Endometrium (tissue), 2 donors: ENCODE measurements at regions not wholly inside any gene's neighbourhood (a gene's known extent, or its start where the extent isn't known, plus 50 kb on each side); places are given as distances from the start of the nearest gene placed in this dataset.
"Not testable (repeated sequence)": the region's sequence is repeated elsewhere in the genome, so short reads cannot be mapped to it uniquely, and the experiment has no call there.

Source experiments
- FAIRE-seq: peaks from 2 replicates; lab custom pipeline; 2012; peaks lifted over from hg19 to GRCh38; lab: Jason Lieb, UNC
- donor health status: control.
- donor health status: control.

DNA sequence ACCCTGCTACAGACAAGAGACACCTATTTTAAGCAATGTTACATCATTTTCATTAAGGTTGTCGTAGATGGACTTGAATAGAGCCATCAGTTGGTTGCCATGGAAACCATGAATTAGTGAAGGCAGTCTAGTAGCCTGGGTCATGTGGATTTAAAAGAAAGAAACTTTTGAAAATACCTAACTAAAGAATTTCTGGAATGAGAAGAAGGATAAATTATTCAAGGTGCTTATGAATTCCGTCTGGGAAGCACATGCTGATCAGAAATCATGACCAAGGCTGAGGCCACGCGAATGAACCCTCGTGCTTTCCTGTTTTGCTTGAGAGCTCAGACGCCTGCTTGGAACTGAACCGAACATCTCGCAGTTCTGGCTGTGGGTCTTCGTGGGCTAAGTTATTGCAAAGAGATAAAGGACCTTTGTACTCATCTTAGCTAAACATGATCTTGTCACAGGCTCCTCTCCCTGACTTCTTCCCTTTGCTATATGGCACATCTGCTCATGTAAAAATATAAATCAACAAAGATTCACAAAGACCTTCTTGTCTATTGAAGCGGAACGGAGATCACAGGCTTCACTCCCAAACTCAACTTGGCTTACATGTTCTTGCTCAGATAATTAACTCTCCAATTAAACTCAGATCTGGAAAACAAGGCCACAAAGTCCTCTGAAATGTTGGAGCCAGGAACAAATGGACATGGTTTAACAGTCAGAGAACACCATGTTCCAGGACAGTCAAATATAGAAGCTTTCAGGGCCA is 140.2 kb downstream of the NUFIP1 start:
- FAIRE-seq: no peak

DNA sequence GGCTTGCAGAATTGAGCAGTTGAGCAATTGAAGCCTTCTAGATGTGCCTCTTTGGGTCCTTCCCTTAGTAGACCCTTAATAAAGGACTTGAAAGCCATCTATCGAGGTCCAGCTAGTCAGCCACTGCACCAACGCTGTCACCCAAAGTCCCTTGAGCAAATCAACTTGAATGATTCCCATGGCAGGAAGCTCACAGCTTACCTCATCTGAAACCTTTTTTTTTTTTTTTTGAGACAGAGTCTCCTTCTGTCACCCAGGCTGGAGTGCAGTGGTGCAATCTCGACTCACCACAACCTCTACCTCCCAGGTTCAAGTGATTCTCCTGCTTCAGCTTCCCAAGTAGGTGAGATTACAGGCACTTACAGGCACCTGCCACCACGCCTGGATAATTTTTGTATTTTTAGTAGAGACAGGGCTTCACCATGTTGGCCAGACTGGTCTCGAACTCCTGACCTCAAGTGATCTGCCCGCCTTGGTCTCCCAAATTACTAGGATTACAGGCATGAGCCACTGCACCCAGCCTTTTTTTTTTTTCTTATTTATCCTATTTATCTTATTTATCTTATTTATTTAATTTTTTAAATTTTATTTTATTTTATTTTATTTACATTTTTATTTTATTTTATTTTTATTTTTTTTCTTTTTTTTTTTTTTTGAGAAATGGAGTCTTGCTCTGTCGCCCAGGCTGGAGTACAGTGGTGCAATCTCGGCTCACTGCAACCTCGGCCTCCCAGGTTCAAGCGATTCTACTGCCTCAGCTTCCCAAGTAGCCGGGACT is 143.8 kb downstream of the NUFIP1 start:
- not testable (repeated sequence) for FAIRE-seq

DNA sequence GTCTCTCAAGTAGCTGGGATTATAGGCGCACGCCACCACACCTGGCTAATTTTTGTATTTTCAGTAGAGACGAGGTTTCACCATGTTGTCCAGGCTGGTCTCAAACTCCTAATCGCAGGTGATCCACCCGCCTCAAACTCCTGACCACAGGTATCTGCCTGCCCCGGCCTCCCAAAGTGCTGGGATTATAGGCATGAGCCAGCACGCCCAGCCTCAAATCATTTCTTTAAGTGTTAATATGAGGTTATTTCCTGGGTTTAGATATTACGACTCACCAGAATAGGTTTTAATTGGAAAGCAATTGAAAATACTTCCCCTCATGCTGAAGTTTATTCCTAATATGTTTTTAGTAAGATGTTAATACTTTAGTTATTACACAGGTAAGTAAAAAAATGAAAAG is 144.5 kb downstream of the NUFIP1 start:
- FAIRE-seq: no peak

DNA sequence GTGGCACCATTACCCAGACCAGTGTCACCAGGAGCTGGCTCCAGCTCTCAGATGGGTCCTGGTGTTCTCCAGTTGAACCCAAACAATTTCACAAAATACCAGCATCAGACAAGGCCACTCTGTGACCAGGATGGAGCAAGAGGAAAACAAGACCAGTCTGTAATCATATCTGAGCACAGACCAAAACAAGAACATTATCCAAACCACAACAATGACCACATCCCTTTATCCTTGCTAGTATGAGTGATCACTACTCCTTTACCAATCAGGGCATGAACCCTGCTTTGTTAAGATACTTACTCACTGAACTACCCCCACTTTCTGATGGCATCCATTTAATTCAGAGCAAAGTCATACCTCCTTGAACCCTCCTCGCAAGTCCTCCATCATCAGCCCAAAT is 145.9 kb downstream of the NUFIP1 start:
- no peak for FAIRE-seq

DNA sequence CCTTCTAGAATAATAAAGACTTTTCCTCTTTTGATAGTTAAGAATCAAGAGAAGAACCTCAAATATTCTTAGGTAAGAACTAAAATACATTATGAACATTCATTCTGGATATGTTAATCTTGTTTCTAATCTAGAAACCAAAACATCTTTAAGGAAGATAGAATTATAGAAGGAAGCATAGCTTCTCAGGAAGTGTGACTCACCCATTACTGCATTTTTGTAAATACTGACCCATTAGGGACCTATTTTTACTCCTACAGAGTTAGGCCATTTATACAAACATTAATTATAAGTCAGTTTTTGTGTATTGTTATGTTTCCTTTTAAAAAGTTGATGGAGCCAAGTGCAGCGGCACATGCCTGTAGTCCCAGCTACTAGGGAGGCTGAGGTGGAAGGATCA is 147.1 kb downstream of the NUFIP1 start:
- no peak for FAIRE-seq

DNA sequence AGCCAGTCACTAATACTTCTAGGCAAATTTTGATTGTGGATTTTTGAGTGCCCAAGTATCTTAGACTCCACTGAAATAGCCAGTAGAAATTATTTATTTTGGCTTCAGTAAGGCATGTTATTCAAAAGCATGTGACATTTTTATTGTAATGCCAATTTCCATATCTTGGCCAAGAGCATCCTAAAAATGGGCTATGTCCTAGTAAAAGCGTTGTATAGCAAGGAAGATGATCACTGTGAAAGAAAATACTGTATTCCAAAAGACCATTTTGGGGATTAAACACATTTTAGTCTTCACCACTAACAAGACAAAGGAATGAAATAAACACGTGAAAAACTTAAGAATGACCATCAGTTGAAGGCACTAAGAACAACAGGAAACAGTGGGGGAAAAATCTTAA is 149.1 kb downstream of the NUFIP1 start:
- FAIRE-seq: no peak

DNA sequence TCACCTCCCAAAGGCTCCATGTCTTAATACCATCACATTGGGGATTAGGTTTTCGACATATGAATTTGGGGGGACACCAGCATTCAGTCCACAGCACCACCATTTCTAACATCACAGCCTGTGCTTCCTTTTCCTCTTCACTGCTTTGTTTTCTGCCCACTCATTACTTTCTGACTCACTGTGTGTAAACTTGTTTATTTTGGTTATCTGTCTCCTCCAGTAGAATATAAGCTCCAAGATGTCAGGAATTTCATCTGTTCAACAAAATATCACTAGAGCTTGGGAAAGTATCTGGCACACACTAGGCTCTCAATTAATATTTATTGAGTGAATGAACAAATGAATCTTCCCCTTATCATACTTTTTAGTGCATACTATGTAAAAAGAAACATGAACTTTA is 152.0 kb downstream of the NUFIP1 start:
- FAIRE-seq: no peak

DNA sequence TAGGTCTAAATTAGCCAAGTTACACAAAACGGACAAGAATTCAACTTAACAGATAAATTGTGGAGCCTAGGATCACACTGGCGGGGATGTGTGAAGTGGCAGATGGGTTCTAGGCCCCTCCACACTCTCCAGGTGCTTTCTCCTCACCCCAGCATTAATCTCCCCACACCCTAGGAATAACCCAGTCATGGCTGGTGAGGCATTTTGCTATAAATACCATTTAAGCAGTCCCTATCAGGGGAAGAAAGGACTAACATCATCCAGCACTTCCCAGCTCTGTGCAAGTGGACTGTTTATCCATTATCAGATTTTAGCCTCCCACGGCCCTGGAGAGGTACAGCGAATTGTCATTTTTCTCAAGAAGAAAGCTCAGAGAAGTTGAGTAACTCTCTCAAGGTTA is 154.9 kb downstream of the NUFIP1 start:
- no peak for FAIRE-seq

DNA sequence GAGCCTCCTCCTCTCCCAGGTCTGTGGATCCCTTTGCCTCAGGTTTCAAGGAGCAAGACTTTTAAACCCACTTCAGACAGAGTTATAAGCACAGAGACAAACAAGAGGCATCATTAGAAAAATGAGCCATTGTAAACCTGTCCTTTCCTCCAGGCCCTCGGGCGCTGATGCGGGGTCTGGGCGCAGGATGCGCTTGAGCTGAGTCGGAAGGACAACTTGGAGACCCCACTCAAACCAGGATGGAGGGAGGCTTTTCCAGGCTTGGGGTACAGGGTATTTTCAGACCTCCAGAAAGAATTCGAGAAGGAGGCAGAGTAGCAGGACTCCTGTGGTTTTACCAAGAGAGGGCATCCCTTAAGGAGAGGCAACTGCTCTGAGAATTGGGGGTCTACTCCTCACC is 155.6 kb downstream of the NUFIP1 start:
- FAIRE-seq: no peak

DNA sequence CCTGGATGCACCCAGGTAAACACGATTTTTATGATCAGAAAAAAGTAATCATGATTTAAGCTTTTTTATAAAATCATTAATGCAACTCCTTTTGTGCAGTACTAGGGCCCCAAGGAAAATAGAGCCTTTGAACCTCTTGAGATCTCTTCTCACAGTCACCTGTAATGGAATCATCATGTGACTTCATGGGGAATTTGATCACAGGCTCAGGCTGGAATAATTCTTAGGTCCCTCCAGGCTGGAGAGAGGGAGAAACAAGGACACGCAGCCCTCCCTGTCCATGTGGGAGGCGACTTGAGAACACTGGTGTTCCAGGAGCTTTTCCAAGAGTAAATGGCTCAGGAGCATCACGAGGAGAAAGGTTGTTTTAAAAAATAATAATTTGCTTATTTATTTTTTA is 156.1 kb downstream of the NUFIP1 start:
- FAIRE-seq: no peak

DNA sequence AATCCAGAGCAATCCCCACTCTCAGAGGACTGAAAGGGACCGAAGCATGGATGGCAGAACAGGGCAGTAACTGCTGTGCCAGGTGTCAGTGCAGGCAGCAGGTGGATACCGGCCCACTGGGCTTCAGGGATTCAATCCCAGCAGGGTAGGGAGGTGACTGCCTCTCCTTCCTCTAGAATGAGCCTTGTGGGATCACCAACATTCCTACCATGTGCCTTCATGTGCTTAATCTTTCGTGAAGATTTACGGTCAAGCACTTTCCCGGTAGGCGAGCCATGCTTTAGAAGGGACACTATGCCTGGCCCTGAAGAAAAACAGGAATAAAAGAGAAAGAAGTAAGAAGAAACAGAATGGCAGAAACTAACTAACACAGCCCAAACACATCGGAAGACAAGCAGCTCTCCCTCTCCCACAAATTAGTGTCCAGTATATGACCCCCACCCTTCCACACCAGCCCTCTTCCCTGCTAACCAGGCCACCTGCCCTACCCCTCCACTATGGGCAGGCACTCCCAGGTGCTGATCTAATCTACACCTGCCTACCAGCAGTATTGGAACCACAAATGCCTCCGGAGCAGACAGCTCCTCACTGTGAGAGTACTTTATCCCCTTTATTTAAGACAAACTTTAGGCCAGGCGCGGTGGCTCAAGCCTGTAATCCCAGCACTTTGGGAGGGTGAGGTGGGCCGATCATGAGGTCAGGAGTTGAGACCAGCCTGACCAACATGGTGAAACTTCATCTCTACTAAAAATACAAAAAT is 162.5 kb downstream of the NUFIP1 start:
- FAIRE-seq: no peak

DNA sequence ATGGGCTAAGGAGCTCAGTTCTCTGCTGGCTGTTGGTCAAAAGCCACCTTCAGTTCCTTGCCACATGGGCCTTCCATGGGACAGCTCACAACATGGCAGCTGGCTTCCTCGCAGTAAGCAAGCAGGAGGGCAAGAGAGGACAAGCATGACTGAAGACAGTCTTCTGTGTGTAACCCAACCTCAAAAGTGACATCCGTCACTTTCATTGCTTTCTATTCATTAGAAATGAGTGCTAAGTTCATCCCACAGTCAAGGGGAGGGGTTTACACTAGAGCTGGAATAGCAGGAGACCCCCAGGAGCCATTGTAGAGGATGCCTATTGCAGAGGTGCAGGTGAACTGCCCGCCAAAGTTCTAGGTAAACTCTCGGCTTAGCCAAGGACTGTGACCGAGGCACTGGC is 163.3 kb downstream of the NUFIP1 start:
- no peak for FAIRE-seq

DNA sequence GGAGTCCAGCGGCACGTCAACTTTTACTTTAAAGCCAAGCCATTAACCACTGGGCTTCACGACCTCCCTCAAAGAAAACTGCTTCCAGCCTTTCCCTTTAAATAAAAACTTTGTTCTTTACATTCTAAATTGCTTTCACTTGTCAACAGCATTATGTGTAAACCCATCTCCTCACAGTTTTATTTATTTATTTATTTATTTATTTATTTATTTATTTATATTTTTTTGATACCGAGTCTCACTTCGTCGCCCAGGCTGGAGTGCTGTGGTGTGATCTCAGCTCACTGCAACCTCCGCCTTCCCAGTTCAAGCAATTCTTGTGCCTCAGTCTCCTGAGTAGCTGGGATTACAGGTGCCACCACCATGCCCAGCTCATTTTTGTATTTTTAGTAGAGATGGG is 165.7 kb downstream of the NUFIP1 start:
- not testable (repeated sequence) for FAIRE-seq

DNA sequence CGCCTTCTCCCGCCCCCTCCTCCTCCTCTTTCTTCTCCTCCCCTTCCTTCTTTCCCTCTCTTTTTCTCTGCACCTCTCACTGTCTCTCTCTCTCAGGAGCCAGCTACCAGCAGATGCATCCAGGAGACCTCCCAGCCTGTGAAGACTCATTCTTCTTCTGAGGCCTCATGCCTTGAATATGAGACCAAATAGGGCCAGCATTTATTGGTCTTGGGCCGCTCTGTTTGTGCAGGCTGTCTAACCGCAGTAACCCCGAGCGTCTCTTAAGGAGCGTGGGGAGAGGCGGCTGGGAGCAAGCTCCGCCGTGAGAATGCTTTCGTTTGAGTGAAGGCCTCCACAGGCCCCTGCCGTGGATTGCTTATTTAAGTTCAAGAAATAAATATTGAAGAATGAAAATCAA is 167.0 kb downstream of the NUFIP1 start:
- FAIRE-seq: no peak

DNA sequence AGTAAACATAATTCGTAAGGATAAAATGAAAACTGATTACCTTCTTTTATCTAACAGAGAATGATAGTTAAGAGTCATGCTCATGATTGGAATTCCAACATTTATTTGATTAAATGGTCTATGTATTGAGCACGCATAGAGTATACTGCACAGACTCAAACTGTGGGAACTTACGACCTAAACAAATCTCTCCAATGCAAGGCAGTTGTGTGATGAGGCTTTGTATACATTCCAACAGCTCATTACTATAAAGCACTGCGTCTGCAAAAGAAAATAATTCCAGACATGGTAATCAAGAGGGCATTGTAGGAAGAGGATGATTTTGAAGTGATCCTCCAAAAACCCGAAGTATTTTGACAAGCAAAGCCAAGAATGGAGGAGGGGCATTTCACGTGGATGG is 169.5 kb downstream of the NUFIP1 start:
- FAIRE-seq: no peak

DNA sequence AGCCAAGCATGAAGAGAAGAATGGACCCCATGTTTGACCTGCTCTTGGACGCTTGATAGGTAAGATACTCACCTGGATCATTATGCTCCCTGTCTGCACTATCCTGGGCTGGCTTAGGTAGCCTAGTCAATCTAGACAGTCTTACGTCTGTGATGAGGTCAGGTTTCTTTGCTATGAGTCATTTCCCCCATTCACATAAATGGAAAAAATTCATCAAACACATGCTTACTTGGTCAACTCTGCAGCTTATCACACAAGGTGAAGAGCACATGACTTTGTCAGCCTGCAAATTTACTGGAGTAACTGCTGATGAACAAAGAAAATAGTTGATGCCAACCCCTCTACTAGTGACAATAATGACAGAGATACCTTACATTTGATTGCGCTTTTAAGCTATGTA is 170.0 kb downstream of the NUFIP1 start:
- FAIRE-seq: no peak

DNA sequence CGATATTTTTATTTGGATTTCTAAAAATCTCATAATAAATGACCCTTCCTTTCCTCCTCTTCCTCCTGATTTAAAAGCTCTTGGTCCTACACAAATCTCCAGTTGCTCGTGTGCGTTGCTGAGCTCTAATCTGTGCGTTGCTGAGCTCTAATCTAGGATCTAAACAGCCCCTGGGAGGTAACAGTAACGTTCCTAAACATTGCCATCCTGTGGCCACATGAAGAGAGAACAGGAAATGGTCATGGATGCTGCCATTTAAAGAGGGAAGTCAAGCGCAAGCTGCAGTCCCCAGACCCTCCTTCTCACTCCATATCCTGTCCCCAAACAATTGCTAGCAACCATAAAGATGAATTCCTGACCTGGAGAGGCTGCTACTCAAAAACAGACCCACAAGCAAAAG is 170.8 kb downstream of the NUFIP1 start:
- FAIRE-seq: no peak

DNA sequence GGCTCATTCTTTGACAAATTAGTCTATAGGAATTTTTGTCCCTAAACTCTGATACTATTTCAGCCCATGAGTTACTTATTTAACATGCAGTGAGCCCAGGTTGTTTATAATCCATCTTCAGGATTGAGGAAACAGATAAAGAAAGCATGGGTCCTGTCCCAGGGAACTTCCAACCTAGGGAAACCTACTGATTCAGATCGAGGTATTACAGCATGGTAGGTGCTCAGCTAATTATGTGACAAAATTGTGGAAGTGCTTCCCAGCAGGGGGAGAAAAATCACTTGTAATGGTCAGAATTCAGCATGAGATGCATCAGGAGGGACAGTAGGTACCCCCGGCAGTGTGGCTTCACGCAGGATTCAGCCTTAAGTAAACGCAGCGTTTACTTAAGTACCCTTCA is 171.3 kb downstream of the NUFIP1 start:
- no peak for FAIRE-seq

DNA sequence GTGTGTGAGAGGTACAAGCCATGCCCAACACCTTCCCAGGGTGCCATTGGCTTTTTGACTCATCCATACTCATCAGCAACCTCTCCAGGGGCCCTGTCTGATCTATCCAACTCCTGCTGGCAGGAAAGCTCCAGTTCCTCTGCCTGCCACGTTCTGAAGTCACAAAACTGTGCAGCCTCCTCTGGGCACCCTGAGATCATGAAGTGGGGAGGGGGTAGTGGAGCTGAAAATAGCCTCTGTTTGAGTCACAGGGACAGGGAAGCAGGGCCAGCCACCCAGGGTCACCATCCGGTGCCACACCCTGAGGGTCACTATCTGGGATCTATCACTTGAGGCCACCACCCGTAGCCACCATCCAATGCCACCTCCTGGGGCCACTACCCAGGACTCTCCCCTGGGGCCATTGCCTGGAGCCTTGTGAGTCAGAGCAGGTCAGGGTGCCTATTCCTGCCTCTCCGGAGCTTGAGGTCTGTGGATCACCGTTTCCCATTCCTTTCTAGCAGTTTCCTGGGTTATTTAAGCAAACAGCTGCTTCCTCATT is 172.1 kb downstream of the NUFIP1 start:
- FAIRE-seq: no peak

DNA sequence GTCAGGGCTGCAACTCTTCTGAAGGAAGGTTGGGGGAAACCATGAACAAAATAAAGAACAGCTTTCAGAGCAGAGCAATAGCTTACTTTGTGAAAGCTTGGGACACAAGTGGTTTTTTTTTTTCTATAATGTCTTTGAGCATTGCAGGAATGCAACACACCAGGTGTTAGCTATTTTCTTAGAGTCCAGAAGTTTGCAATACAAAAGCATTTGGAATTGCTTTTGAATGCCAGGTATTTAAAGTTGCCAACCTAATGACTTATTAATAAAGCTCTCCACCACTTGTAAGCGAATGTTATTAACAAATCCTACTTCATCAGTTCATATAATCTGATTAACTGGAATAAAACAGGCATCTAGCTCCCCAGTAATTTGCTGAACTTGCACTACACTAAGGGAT is 172.6 kb downstream of the NUFIP1 start:
- FAIRE-seq: no peak

DNA sequence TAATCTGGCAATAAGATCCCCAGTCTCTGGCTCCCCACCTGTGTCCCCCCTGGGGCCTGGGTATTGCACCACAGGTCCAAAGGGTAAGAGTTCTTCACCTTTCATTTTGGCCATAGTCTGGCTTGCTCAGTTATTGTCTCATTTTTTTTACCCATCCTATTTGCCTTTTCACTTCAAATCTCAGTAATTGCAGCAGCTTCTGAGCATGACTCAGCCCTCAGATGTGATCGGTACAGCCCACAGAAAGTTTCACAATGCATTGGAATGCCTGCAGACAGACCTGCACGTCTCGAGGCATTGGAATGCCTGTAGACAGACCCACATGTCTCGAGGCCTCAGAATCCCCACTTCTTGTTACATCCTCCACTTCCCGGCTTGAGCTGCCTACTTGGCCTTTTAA is 173.6 kb downstream of the NUFIP1 start:
- no peak for FAIRE-seq

DNA sequence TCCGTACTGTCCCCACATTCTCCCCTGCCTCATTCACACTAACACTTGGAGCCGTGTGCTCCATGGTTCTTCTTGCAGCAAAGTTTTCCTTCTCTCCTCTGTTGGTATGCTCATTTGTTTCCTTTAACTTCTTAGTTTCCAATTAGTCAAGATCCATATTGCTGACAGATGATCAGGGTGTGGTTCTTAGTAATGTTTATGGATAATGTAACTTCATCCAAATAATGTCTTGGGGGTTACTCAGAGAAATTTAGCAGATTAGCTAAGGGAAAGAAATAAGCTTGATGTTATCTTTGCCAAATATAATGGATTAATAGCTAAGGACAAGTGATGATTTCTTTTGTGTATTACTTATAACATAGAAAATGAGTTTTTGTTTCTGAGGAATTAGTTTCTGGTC is 174.4 kb downstream of the NUFIP1 start:
- no peak for FAIRE-seq

DNA sequence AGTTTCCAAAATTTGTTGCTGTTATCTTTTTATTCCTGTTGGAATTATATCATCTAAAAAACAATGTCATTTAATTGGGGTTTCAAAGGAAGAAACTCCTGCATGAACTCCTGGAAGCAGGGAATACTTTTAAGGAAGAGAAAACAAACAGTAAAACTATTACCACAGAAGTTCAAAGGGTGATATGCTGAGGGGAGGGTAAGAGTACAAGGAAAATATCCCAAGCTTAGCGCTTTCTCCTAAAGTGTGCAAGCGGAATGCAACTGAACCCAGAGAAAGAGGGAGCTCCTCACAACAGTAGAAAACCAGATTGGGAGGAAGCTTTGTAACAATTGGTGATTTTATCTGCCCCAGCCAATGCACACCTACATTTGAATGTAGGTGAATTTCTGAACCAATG is 175.1 kb downstream of the NUFIP1 start:
- FAIRE-seq: no peak
